ENCODE measurements at regions not wholly inside any gene's neighbourhood (a gene's known extent, or its start where the extent isn't known, plus 50 kb on each side); places are given as distances from the start of the nearest gene placed in this dataset.

GRCh38 chr2:186100636-186101035 lies 362.0 kb downstream of the FSIP2 start:
- ATAC-seq (no peak), DNase-seq (no peak)
- H3K27me3 ChIP-seq (ENCODE audit: control insufficient read depth in 2 of 2, insufficient read depth in 2 of 2, low read length in 2 of 2) = no peaks in the 10 kb centered on the region
- POLR2A ChIA-PET = no interaction called here
- intact Hi-C loops (cut with micrococcal nuclease) = no loop called here
- no peaks in the 10 kb centered on the region for H3K9me3 ChIP-seq (ENCODE audit: control insufficient read depth in 2 of 3, low read length in 3 of 3)
- no peak overlapping the region for H3K27ac ChIP-seq (ENCODE audit: low read depth, low read length)
- CTCF ChIA-PET = no interaction called here
- H3K9me3 Mint-ChIP-seq = peaks cover 0 to 7% (median 0%) of the 10 kb centered on the region in 11 donors
- no peak overlapping the region for H3K4me3 Mint-ChIP-seq
- no peak overlapping the region for H3K4me3 ChIP-seq (ENCODE audit: low read length)
- H3K36me3 ChIP-seq (ENCODE audit: control insufficient read depth in 2 of 3, insufficient read depth in 3 of 3, low read length in 3 of 3) = no peaks in the 10 kb centered on the region
- no peaks in the 10 kb centered on the region for H3K36me3 Mint-ChIP-seq
- no peaks in the 10 kb centered on the region for H3K4me1 ChIP-seq (ENCODE audit: control insufficient read depth in 2 of 2, insufficient read depth in 2 of 2, low read length in 2 of 2)
- H3K27ac Mint-ChIP-seq = no peak overlapping the region
- no peaks in the 10 kb centered on the region for H3K27me3 Mint-ChIP-seq
- H3K4me1 Mint-ChIP-seq = no peaks in the 10 kb centered on the region

GRCh38 chr2:186101616-186102015 lies 363.0 kb downstream of the FSIP2 start:
- ChIA-PET CTCF (no interaction called here), POLR2A (no interaction called here)
- no peak for DNase-seq
- no peaks in the 10 kb centered on the region for H3K27me3 Mint-ChIP-seq
- H3K4me1 Mint-ChIP-seq = no peaks in the 10 kb centered on the region
- H3K36me3 Mint-ChIP-seq = no peaks in the 10 kb centered on the region
- peaks cover 0 to 7% (median 0%) of the 10 kb centered on the region in 11 donors for H3K9me3 Mint-ChIP-seq
- intact Hi-C loops (cut with micrococcal nuclease) = no loop called here
- Histone ChIP-seq H3K4me1 (ENCODE audit: control insufficient read depth in 2 of 2, insufficient read depth in 2 of 2, low read length in 2 of 2) (no peaks in the 10 kb centered on the region), H3K9me3 (ENCODE audit: control insufficient read depth in 2 of 3, low read length in 3 of 3) (no peaks in the 10 kb centered on the region), H3K27ac (ENCODE audit: low read depth, low read length) (no peak overlapping the region), H3K4me3 (ENCODE audit: low read length) (no peak overlapping the region), H3K36me3 (ENCODE audit: control insufficient read depth in 2 of 3, insufficient read depth in 3 of 3, low read length in 3 of 3) (no peaks in the 10 kb centered on the region), H3K27me3 (ENCODE audit: control insufficient read depth in 2 of 2, insufficient read depth in 2 of 2, low read length in 2 of 2) (no peaks in the 10 kb centered on the region)
- H3K27ac Mint-ChIP-seq = no peak overlapping the region
- no peak overlapping the region for H3K4me3 Mint-ChIP-seq
- no peak for ATAC-seq

- Histone ChIP-seq H3K9me3 (ENCODE audit: control insufficient read depth in 2 of 3, low read length in 3 of 3) (no peaks in the 10 kb centered on the region), H3K27ac (ENCODE audit: low read depth, low read length) (no peak overlapping the region), H3K4me3 (ENCODE audit: low read length) (no peak overlapping the region), H3K36me3 (ENCODE audit: control insufficient read depth in 2 of 3, insufficient read depth in 3 of 3, low read length in 3 of 3) (no peaks in the 10 kb centered on the region), H3K4me1 (ENCODE audit: control insufficient read depth in 2 of 2, insufficient read depth in 2 of 2, low read length in 2 of 2) (peaks cover 0 to 4% of the 10 kb centered on the region in 2 donors), H3K27me3 (ENCODE audit: control insufficient read depth in 2 of 2, insufficient read depth in 2 of 2, low read length in 2 of 2) (no peaks in the 10 kb centered on the region)
- Mint-ChIP-seq H3K36me3 (peaks cover 0 to 5% (median 0%) of the 10 kb centered on the region in 5 donors), H3K27me3 (no peaks in the 10 kb centered on the region), H3K4me3 (no peak overlapping the region), H3K27ac (no peak overlapping the region), H3K9me3 (peaks cover 0 to 17% (median 1%) of the 10 kb centered on the region in 11 donors), H3K4me1 (peaks cover 0 to 11% (median 10%) of the 10 kb centered on the region in 7 donors)
- ChIA-PET CTCF (no interaction called here), POLR2A (no interaction called here)
- ATAC-seq (no peak), DNase-seq (no peak)
- intact Hi-C loops (cut with micrococcal nuclease) = no loop called here
Observed at GRCh38 chr2:186103276-186103675, 364.7 kb downstream of the FSIP2 start.

- no peak overlapping the region for H3K27ac Mint-ChIP-seq
- CTCF ChIA-PET = no interaction called here
- no peaks in the 10 kb centered on the region for H3K27me3 Mint-ChIP-seq
Observed at GRCh38 chr2:186105016-186105724, 366.6 kb downstream of the FSIP2 start.

GRCh38 chr2:186108470-186108869 lies 369.9 kb downstream of the FSIP2 start:
- Histone ChIP-seq H3K4me3 (ENCODE audit: low read length) (no peak overlapping the region), H3K4me1 (ENCODE audit: control insufficient read depth in 2 of 2, insufficient read depth in 2 of 2, low read length in 2 of 2) (peaks cover 0 to 4% of the 10 kb centered on the region in 2 donors), H3K27me3 (ENCODE audit: control insufficient read depth in 2 of 2, insufficient read depth in 2 of 2, low read length in 2 of 2) (no peaks in the 10 kb centered on the region), H3K36me3 (ENCODE audit: control insufficient read depth in 2 of 3, insufficient read depth in 3 of 3, low read length in 3 of 3) (no peaks in the 10 kb centered on the region), H3K9me3 (ENCODE audit: control insufficient read depth in 2 of 3, low read length in 3 of 3) (no peaks in the 10 kb centered on the region), H3K27ac (ENCODE audit: low read depth, low read length) (no peak overlapping the region)
- Mint-ChIP-seq H3K27me3 (no peaks in the 10 kb centered on the region), H3K36me3 (peaks cover 0 to 8% (median 5%) of the 10 kb centered on the region in 5 donors), H3K4me1 (peaks cover 0 to 24% (median 23%) of the 10 kb centered on the region in 7 donors), H3K9me3 (peaks cover 0 to 42% (median 12%) of the 10 kb centered on the region in 11 donors), H3K27ac (no peak overlapping the region), H3K4me3 (no peak overlapping the region)
- DNase-seq = no peak
- CTCF ChIA-PET = no interaction called here
- intact Hi-C loops (cut with micrococcal nuclease) = no loop called here
- POLR2A ChIA-PET = no interaction called here
- no peak for ATAC-seq

More at GRCh38 chr2:186105016-186105724, 366.6 kb downstream of the FSIP2 start:
- peaks cover 0 to 24% (median 23%) of the 10 kb centered on the region in 7 donors for H3K4me1 Mint-ChIP-seq
- no peak overlapping the region for H3K27ac ChIP-seq (ENCODE audit: low read depth, low read length)
- no peak for ATAC-seq
- no peaks in the 10 kb centered on the region for H3K9me3 ChIP-seq (ENCODE audit: control insufficient read depth in 2 of 3, low read length in 3 of 3)
- H3K4me3 ChIP-seq (ENCODE audit: low read length) = no peak overlapping the region
- no peaks in the 10 kb centered on the region for H3K27me3 ChIP-seq (ENCODE audit: control insufficient read depth in 2 of 2, insufficient read depth in 2 of 2, low read length in 2 of 2)
- DNase-seq = no peak
- H3K4me3 Mint-ChIP-seq = no peak overlapping the region
- POLR2A ChIA-PET = no interaction called here
- no peaks in the 10 kb centered on the region for H3K36me3 ChIP-seq (ENCODE audit: control insufficient read depth in 2 of 3, insufficient read depth in 3 of 3, low read length in 3 of 3)
- peaks cover 0 to 4% of the 10 kb centered on the region in 2 donors for H3K4me1 ChIP-seq (ENCODE audit: control insufficient read depth in 2 of 2, insufficient read depth in 2 of 2, low read length in 2 of 2)
- intact Hi-C loops (cut with micrococcal nuclease) = no loop called here
- H3K9me3 Mint-ChIP-seq = peaks cover 0 to 28% (median 3%) of the 10 kb centered on the region in 11 donors
- H3K36me3 Mint-ChIP-seq = peaks cover 0 to 5% (median 0%) of the 10 kb centered on the region in 5 donors

- H3K36me3 Mint-ChIP-seq = peaks cover 0 to 47% (median 17%) of the 10 kb centered on the region in 5 donors
Observed at GRCh38 chr2:186113284-186113683, 372.8 kb upstream of the ZC3H15 start.

GRCh38 chr2:186125156-186125555 lies 360.9 kb upstream of the ZC3H15 start:
- no peaks in the 10 kb centered on the region for H3K27me3 ChIP-seq (ENCODE audit: control insufficient read depth in 2 of 2, insufficient read depth in 2 of 2, low read length in 2 of 2)
- H3K36me3 Mint-ChIP-seq = peaks cover 0 to 17% (median 6%) of the 10 kb centered on the region in 5 donors
- no peak overlapping the region for H3K27ac ChIP-seq (ENCODE audit: low read depth, low read length)
- H3K27ac Mint-ChIP-seq = no peak overlapping the region
- CTCF ChIA-PET = no interaction called here
- no peak for ATAC-seq
- no peak overlapping the region for H3K4me3 Mint-ChIP-seq
- H3K4me1 ChIP-seq (ENCODE audit: control insufficient read depth in 2 of 2, insufficient read depth in 2 of 2, low read length in 2 of 2) = no peaks in the 10 kb centered on the region
- H3K9me3 Mint-ChIP-seq = peaks cover 0 to under 1% (median 0%) of the 10 kb centered on the region in 11 donors
- POLR2A ChIA-PET = no interaction called here
- no peak overlapping the region for H3K4me3 ChIP-seq (ENCODE audit: low read length)
- intact Hi-C loops (cut with micrococcal nuclease) = no loop called here
- peaks cover 0 to 3% (median 0%) of the 10 kb centered on the region in 7 donors for H3K4me1 Mint-ChIP-seq
- no peaks in the 10 kb centered on the region for H3K27me3 Mint-ChIP-seq
- no peaks in the 10 kb centered on the region for H3K36me3 ChIP-seq (ENCODE audit: control insufficient read depth in 2 of 3, insufficient read depth in 3 of 3, low read length in 3 of 3)
- H3K9me3 ChIP-seq (ENCODE audit: control insufficient read depth in 2 of 3, low read length in 3 of 3) = no peaks in the 10 kb centered on the region
- DNase-seq = no peak

More at GRCh38 chr2:186113284-186113683, 372.8 kb upstream of the ZC3H15 start:
- no peak overlapping the region for H3K4me3 ChIP-seq (ENCODE audit: low read length)
- no peaks in the 10 kb centered on the region for H3K9me3 ChIP-seq (ENCODE audit: control insufficient read depth in 2 of 3, low read length in 3 of 3)
- no peaks in the 10 kb centered on the region for H3K27me3 ChIP-seq (ENCODE audit: control insufficient read depth in 2 of 2, insufficient read depth in 2 of 2, low read length in 2 of 2)
- ChIA-PET POLR2A (no interaction called here), CTCF (no interaction called here)
- Mint-ChIP-seq H3K27ac (no peak overlapping the region), H3K27me3 (no peaks in the 10 kb centered on the region), H3K9me3 (peaks cover 3 to 45% (median 27%) of the 10 kb centered on the region in 11 donors), H3K4me3 (no peak overlapping the region), H3K4me1 (peaks cover 0 to 13% (median 12%) of the 10 kb centered on the region in 7 donors)
- H3K27ac ChIP-seq (ENCODE audit: low read depth, low read length) = no peak overlapping the region
- no peaks in the 10 kb centered on the region for H3K4me1 ChIP-seq (ENCODE audit: control insufficient read depth in 2 of 2, insufficient read depth in 2 of 2, low read length in 2 of 2)
- intact Hi-C loops (cut with micrococcal nuclease) = no loop called here
- no peak for ATAC-seq
- no peaks in the 10 kb centered on the region for H3K36me3 ChIP-seq (ENCODE audit: control insufficient read depth in 2 of 3, insufficient read depth in 3 of 3, low read length in 3 of 3)
- DNase-seq = no peak

All from naive thymus-derived CD4-positive, alpha-beta T cell (primary cell).